DOHH2 (cell line): ENCODE measurements at regions not wholly inside any gene's neighbourhood (a gene's known extent, or its start where the extent isn't known, plus 50 kb on each side); places are given as distances from the start of the nearest gene placed in this dataset.

Experiments used
- CTCF ChIP-seq: fragments of 200-600 bp; sonication (generic); IDR thresholded peaks from one replicate; pipeline ENCODE4 v1.5.1; 2014; ENCODE audit warnings: antibody characterized with exemption, mild to moderate bottlenecking, low read depth, low read length; ENCODE audit not compliant: poor library complexity, severe bottlenecking
- EZH2phosphoT487 ChIP-seq: fragments of 200-600 bp; sonication (generic); IDR thresholded peaks from 2 replicates; pipeline ENCODE4 v1.6.1; 2017; ENCODE audit warnings: borderline replicate concordance, mild to moderate bottlenecking, antibody characterized with exemption, low read length, moderate library complexity, mixed read lengths

GRCh38 chr4:104728380-104729122, 233.9 kb upstream of the CXXC4 start:
- TF ChIP-seq CTCF (no peak), EZH2phosphoT487 (no peak)
